GM12874 (cell line): ENCODE measurements at regions not wholly inside any gene's neighbourhood (a gene's known extent, or its start where the extent isn't known, plus 50 kb on each side); places are given as distances from the start of the nearest gene placed in this dataset.

Experiments used
- TF ChIP-seq, protein P1 (sequence below): IDR thresholded peaks from 2 replicates; pipeline ENCODE4 v1.5.1; 2011; ENCODE audit warnings: low read depth, mild to moderate bottlenecking, control low read depth, low read length, moderate library complexity; ENCODE audit not compliant: insufficient read depth

DNA sequence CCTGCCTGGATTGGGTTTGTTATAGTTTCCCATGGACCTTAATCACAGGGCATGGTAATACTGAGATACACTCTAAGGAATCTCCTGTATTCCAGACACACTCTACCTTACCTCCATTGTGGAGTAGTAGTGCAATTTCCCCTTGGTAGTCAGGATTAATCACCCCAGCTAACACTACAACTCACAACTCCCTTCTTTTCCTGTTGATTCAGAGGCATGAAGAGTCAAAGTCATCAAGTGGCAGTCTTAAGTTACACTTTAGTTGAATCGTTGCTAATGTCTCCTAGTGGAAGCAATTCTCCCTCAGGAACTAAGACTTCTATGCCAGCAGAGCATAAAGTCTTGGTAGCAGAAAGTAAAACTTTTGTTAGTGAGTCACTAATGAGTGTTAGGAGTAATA is 122.7 kb upstream of the APC start:
- TF ChIP-seq, protein P1, sequence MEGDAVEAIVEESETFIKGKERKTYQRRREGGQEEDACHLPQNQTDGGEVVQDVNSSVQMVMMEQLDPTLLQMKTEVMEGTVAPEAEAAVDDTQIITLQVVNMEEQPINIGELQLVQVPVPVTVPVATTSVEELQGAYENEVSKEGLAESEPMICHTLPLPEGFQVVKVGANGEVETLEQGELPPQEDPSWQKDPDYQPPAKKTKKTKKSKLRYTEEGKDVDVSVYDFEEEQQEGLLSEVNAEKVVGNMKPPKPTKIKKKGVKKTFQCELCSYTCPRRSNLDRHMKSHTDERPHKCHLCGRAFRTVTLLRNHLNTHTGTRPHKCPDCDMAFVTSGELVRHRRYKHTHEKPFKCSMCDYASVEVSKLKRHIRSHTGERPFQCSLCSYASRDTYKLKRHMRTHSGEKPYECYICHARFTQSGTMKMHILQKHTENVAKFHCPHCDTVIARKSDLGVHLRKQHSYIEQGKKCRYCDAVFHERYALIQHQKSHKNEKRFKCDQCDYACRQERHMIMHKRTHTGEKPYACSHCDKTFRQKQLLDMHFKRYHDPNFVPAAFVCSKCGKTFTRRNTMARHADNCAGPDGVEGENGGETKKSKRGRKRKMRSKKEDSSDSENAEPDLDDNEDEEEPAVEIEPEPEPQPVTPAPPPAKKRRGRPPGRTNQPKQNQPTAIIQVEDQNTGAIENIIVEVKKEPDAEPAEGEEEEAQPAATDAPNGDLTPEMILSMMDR, result no peak

DNA sequence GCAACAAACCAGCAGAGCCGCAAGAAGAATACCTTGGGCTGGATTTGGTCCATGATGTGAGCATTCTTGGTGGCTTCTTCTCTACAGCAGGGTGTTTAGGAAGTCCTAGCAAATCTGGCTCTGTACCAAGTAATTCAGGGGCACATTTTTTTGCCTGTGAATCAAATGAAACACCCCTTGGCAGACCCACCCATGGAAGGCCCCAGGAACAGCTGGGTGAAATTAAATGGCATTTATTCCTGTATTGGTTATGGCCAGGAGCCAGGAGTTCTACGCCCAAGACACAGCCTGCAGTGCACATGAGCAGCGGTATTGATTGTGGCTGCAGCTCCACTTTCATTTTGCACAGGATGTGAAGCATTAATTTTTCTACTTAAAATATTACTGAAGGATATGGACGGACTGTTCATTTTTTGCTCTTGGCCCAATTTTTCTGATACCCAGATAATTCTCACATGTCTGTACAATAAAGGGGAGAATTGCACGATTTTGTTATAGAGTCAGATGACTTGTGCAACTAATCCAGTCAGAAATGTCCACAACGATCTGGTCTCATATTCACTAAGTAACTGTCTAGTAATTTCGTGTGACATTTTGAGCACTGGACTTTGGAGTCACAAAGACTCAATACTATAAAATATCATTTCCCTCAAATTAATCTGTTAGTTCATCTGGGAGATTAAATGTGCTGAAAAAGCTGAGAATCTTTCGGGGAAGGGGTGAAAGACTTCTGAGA is 120.7 kb upstream of the APC start:
- TF ChIP-seq, protein P1, result no peak

DNA sequence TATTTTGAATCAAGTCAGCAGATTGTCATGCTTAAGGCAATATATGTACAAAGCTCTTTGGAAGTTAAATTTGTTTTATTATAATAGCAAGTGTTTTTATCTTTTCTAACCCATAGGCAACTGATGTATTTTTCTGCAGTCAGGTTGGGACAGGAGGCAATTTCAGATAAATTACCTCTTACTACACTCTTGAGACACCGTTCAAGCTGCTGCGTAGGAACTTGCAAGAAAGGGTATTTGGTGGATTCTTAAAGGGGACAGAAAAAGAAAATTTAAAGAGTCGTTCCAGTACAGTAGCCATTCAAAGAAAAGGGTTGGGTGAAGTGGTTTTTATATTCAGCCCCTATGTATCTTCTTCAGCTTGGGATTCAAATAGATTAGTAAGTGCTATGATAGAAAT is 112.4 kb upstream of the APC start:
- TF ChIP-seq, protein P1, result no peak

DNA sequence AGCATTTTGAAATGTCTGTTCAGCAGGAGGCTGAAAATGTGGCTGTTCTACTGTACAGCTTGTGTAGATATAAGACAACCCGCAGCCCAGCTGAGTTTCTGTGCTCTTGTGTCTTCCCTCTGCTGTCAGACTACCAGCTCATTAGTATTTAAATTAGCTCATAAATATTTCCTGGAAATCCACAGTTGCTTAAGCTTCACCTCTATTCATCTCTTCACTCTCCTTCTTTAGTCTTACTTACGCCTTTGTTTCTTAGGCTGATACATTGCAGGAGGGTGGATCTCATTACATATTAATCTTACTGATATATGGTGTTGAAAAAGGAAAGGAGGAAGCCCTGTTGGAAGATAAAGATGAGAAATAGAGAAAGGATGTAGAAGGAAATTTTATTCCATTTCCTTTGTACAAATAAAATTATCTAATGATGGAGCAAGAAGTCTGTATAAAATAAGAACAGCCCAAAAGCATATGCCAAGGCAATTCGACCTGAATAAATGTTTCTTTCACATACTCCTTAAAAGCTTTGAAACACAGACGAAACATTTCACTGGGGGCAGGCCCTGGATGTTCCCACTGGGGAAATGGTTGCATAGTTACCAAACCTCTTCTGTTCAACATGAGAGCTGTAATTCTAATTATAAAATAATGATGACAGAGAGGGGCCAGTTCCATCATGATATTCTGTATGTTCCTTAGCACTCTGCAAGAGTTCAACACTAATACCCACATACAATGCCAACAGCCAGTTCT is 111.8 kb upstream of the APC start:
- TF ChIP-seq, protein P1, result no peak

DNA sequence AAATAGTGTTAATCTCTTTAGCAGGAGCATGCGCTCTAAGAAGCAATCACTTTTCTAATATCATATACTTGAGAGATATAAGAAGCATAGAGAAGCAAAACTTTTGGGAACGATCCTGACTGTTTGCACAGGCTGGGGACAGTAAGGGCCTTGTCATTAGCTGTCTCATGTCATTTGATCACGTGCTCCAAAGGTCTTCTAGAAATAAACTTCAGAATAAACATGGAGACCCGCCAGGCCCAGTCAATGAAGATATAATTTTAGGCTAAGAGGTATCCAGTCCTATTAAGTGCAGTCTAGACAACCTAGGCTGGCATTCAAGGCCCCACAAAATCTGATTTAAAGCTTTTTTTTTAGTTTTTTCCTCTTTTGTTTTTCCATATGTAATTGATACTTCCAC is 111.0 kb upstream of the APC start:
- TF ChIP-seq, protein P1, result no peak

DNA sequence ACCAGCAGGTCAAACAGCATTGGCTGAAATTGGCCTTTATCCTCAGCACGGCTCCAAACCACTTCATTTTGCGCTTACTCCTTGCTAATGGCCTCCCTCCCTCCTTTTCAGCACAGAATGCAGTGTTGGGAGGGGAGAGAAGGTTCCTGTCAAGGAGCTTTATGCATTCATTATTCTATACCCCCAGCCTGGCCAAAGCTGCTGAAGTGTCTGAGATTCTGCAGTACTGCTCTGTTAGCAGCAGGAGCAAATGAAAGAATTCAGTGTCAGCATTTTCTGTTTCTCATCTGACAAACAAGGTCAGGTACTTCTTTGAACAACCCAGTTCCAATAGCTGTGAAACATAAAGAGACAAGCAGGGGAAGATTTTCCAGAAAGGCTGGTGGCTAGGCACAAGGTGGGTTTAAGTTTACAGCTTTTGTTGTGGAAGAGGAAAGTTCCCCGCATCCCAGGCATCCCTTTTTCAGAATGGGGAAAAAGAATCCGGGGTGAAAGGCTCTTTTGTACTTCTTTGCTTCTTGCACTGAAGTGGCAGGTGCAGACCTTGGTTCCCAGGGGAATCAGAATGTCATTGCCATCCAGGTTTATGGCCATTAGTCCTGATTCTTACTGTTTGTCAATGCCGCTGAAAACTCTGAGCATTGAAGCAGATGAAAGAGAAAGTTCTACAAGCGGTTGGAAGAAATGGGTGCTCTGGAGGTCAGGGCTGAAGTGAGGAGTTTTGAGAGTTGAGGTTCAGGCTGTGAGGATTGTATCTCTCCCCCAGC is 109.3 kb upstream of the APC start:
- TF ChIP-seq, protein P1, result no peak

DNA sequence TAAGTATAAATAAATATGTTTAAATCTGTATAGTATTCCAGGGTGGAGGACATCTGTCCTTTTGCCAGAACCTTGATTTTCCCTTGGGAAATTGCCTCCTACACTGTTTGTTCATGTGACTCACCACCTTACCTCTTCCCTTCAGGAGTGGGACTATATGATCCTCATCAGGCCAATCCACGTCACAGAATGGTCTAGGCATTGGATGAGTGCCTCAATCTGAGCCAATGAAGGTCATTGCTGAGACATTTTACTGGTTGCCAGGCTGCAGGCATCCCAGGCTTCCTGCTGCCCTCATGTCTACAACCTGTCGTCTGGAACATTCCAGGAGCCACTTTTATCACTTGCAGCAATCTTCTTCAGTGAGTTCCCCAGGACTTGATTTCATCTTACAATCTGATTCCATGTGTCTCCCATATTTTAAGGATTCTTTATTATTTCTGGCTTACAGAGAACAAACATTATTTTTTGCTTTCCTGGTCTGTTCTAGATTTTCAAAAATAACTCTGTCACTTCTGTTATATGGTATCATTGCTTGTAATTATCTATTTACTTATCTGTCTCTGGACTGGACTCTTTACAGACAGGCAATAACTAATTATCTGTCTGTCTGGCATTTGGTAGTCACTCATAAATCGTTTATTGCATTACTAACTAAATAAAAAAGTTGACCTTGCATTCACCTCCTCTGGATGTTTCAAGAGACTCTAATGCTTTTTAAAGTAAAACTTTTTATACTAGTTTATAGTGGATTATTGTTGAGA is 107.3 kb upstream of the APC start:
- TF ChIP-seq, protein P1, result no peak
